K562 (cell line): ENCODE measurements at regions not wholly inside any gene's neighbourhood (a gene's known extent, or its start where the extent isn't known, plus 50 kb on each side); places are given as distances from the start of the nearest gene placed in this dataset.

Source experiments
- DIDO1 ChIP-seq: fragments of 450-650 bp; IDR thresholded peaks from 2 replicates; pipeline ENCODE4 v1.6.1; 2016; ENCODE audit warnings: low read depth, missing biosample characterization, missing genetic modification characterization
- MITF ChIP-seq: IDR thresholded peaks from 2 replicates; pipeline ENCODE4 v1.6.1; 2014; ENCODE audit warnings: antibody characterized with exemption
- POLR2H ChIP-seq: IDR thresholded peaks from 2 replicates; pipeline ENCODE4 v1.6.1; 2016; ENCODE audit warnings: missing genetic modification characterization, low read depth, mild to moderate bottlenecking, control low read depth, missing compliant biosample characterization, moderate library complexity
- SMARCA4 ChIP-seq: fragments of 450-650 bp; IDR thresholded peaks from 2 replicates; pipeline ENCODE4 v1.6.1; 2016
- SPI1 ChIP-seq: IDR thresholded peaks from 2 replicates; pipeline ENCODE4 v1.6.1; 2011; ENCODE audit warnings: low read depth, low read length, control low read depth, borderline replicate concordance
- TBP ChIP-seq: optimal IDR thresholded peaks from 2 replicates; pipeline ENCODE3; 2011; ENCODE audit warnings: low read depth, low read length, improper control_type of control experiment
- ZMIZ1 ChIP-seq, 2 experiments: fragments of 150-350 bp in 1 of 2; IDR thresholded peaks; 2 replicates each; pipeline ENCODE4 v1.6.1; 2012 to 2016; ENCODE audit warnings: low read depth in 2 of 2, low read length in 2 of 2, mild to moderate bottlenecking in 1 of 2, moderate library complexity in 1 of 2
- ZNF507 ChIP-seq: conservative IDR thresholded peaks from 2 replicates; pipeline ENCODE4 v1.6.1; 2017; ENCODE audit warnings: missing genetic modification characterization, missing compliant biosample characterization
- TF ChIP-seq, protein P1 (sequence below): fragments of 450-650 bp; IDR thresholded peaks from 2 replicates; pipeline ENCODE4 v1.6.1; 2016; ENCODE audit warnings: mild to moderate bottlenecking, moderate library complexity

DNA sequence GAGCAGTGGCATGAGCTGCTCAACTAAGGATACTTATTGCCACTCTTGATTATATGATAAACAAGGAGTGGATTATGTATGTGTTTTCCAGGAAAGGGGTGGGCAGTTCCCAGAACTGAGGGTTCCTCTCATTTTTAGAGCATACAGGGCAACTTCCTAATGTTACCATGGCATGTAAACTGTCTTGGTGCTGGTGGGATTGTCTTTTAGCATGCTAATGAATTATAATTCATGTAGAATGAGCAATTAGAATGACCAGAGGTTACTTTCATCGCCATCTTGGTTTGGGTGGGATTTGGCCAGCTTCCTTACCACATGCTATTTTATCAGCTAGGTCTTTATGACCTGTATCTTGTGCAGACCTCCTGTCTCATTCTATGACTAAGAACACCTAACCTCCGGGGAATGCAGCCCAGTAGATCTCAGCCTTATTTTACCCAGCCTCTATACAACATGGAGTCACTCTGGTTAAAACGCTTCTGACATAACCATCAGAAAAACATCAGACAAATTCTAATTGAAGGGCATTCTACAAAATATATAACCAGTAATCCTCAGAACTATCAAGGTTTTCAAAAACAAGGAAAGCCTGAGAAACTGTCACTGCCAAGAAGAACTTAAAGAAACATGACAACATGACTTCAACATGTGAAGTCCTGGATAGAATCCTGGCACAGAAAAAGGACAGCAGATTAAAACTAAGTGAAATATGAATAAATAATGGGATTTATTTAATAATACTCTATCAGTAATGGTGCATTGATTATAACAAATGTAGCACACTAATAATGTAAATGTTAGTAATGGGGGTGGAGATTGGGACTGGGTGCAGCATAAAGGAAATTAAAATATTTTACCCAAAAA lies 365.0 kb downstream of the SEMA3D start (continued):
- TF ChIP-seq, protein P1, sequence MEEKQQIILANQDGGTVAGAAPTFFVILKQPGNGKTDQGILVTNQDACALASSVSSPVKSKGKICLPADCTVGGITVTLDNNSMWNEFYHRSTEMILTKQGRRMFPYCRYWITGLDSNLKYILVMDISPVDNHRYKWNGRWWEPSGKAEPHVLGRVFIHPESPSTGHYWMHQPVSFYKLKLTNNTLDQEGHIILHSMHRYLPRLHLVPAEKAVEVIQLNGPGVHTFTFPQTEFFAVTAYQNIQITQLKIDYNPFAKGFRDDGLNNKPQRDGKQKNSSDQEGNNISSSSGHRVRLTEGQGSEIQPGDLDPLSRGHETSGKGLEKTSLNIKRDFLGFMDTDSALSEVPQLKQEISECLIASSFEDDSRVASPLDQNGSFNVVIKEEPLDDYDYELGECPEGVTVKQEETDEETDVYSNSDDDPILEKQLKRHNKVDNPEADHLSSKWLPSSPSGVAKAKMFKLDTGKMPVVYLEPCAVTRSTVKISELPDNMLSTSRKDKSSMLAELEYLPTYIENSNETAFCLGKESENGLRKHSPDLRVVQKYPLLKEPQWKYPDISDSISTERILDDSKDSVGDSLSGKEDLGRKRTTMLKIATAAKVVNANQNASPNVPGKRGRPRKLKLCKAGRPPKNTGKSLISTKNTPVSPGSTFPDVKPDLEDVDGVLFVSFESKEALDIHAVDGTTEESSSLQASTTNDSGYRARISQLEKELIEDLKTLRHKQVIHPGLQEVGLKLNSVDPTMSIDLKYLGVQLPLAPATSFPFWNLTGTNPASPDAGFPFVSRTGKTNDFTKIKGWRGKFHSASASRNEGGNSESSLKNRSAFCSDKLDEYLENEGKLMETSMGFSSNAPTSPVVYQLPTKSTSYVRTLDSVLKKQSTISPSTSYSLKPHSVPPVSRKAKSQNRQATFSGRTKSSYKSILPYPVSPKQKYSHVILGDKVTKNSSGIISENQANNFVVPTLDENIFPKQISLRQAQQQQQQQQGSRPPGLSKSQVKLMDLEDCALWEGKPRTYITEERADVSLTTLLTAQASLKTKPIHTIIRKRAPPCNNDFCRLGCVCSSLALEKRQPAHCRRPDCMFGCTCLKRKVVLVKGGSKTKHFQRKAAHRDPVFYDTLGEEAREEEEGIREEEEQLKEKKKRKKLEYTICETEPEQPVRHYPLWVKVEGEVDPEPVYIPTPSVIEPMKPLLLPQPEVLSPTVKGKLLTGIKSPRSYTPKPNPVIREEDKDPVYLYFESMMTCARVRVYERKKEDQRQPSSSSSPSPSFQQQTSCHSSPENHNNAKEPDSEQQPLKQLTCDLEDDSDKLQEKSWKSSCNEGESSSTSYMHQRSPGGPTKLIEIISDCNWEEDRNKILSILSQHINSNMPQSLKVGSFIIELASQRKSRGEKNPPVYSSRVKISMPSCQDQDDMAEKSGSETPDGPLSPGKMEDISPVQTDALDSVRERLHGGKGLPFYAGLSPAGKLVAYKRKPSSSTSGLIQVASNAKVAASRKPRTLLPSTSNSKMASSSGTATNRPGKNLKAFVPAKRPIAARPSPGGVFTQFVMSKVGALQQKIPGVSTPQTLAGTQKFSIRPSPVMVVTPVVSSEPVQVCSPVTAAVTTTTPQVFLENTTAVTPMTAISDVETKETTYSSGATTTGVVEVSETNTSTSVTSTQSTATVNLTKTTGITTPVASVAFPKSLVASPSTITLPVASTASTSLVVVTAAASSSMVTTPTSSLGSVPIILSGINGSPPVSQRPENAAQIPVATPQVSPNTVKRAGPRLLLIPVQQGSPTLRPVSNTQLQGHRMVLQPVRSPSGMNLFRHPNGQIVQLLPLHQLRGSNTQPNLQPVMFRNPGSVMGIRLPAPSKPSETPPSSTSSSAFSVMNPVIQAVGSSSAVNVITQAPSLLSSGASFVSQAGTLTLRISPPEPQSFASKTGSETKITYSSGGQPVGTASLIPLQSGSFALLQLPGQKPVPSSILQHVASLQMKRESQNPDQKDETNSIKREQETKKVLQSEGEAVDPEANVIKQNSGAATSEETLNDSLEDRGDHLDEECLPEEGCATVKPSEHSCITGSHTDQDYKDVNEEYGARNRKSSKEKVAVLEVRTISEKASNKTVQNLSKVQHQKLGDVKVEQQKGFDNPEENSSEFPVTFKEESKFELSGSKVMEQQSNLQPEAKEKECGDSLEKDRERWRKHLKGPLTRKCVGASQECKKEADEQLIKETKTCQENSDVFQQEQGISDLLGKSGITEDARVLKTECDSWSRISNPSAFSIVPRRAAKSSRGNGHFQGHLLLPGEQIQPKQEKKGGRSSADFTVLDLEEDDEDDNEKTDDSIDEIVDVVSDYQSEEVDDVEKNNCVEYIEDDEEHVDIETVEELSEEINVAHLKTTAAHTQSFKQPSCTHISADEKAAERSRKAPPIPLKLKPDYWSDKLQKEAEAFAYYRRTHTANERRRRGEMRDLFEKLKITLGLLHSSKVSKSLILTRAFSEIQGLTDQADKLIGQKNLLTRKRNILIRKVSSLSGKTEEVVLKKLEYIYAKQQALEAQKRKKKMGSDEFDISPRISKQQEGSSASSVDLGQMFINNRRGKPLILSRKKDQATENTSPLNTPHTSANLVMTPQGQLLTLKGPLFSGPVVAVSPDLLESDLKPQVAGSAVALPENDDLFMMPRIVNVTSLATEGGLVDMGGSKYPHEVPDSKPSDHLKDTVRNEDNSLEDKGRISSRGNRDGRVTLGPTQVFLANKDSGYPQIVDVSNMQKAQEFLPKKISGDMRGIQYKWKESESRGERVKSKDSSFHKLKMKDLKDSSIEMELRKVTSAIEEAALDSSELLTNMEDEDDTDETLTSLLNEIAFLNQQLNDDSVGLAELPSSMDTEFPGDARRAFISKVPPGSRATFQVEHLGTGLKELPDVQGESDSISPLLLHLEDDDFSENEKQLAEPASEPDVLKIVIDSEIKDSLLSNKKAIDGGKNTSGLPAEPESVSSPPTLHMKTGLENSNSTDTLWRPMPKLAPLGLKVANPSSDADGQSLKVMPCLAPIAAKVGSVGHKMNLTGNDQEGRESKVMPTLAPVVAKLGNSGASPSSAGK: peak; percentile 46; the same call in 1 of the 2 replicates
- peak; percentile 67 for TF ChIP-seq POLR2H (tag)
- TF ChIP-seq TBP: no peak
- TF ChIP-seq ZMIZ1 (IDR thresholded peaks at IDR 0.05; ENCODE audit: low read depth in 2 of 2, low read length in 2 of 2): no peak
- peak; percentile 64 for TF ChIP-seq SMARCA4
- TF ChIP-seq MITF: 0 out of 2 replicates have a peak, but pooled peaks have one; percentile 18
- peak; percentile 44; the same call in 1 of the 2 replicates for TF ChIP-seq ZNF507 (tag)
- TF ChIP-seq SPI1: no peak
- peak; percentile 79 for TF ChIP-seq DIDO1
